Brain microvascular endothelial cell (primary cell): ENCODE measurements at regions not wholly inside any gene's neighbourhood (a gene's known extent, or its start where the extent isn't known, plus 50 kb on each side); places are given as distances from the start of the nearest gene placed in this dataset.

Source experiments
- DNase-seq: peaks from one replicate; pipeline ENCODE4 v3.0.0-alpha.2; 2020
- H3K27ac ChIP-seq: fragments of 250-450 bp; sonication (Bioruptor Pico); 2 replicates; pipeline ENCODE4 v1.5.1; 2020; ENCODE audit warnings: mild to moderate bottlenecking, moderate library complexity
- H3K27me3 ChIP-seq: fragments of 250-450 bp; sonication (Bioruptor Pico); replicated peaks from 2 replicates; pipeline ENCODE4 v1.5.1; 2020; ENCODE audit warnings: mild to moderate bottlenecking
- H3K36me3 ChIP-seq: fragments of 250-450 bp; sonication (Bioruptor Pico); replicated peaks from 2 replicates; pipeline ENCODE4 v1.5.1; 2020; ENCODE audit warnings: mild to moderate bottlenecking
- H3K4me3 ChIP-seq: 2 replicates; pipeline ENCODE4 v1.5.1; 2011; ENCODE audit warnings: low read depth, mild to moderate bottlenecking, control low read depth, low read length, moderate library complexity
- in situ Hi-C: cut with HindIII; loops from 2 replicates; pipeline ENCODE4 v1.10.0; 2017; ENCODE audit warnings: low sequenced_read_pairs, low pct_ligation_motif_present
- TF ChIP-seq, protein P1 (sequence below): IDR thresholded peaks from 2 replicates; pipeline ENCODE4 v1.5.1; 2011; ENCODE audit warnings: low read depth, mild to moderate bottlenecking, moderate library complexity, low read length, control low read depth, inconsistent platforms; ENCODE audit errors: missing control alignments

DNA sequence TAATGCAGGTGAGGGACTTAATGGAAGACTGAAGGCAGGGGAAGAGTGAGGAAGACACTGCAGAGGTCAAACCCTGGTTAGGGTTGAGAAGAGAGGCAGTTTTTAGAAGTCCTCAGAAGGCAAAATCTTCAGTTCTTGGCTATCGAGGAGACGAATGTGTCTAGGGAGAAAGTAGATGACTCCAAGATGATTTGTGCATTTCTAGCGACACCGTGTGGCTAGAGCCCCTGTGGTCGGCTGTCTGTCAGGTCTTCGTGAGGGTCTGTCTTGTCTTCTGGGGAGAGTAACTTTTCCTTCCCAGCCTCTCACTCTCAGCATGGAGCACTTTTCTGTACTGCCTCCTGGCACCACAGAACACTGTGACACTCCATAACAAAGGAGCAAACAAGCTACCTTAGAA is 458.1 kb downstream of the STIM2 start:
- in situ Hi-C loops = no loop called here

DNA sequence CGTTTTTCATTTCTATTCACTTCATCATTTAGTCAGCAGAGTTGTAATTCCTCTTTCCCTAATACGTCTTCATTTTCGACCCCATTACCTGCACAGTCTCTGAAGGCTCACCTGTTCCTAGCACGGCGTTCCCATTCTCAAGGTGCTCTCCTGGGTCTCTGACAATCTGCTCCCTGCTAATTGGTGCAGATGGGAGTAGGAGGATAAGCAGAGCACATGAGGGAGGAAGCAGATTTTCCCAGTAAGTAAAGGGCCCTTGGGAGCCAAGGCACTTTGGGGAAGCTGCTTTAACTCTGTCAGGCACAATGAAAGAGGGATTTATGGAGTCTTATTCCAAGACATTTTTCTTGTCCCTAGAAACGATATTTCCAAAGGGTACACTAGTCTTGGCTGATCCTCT is 466.4 kb downstream of the STIM2 start:
- TF ChIP-seq, protein P1, sequence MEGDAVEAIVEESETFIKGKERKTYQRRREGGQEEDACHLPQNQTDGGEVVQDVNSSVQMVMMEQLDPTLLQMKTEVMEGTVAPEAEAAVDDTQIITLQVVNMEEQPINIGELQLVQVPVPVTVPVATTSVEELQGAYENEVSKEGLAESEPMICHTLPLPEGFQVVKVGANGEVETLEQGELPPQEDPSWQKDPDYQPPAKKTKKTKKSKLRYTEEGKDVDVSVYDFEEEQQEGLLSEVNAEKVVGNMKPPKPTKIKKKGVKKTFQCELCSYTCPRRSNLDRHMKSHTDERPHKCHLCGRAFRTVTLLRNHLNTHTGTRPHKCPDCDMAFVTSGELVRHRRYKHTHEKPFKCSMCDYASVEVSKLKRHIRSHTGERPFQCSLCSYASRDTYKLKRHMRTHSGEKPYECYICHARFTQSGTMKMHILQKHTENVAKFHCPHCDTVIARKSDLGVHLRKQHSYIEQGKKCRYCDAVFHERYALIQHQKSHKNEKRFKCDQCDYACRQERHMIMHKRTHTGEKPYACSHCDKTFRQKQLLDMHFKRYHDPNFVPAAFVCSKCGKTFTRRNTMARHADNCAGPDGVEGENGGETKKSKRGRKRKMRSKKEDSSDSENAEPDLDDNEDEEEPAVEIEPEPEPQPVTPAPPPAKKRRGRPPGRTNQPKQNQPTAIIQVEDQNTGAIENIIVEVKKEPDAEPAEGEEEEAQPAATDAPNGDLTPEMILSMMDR = no peak
- no peaks in the 10 kb centered on the region for H3K27me3 ChIP-seq

More for the DNA sequence above, 458.1 kb downstream of the STIM2 start:
- H3K27me3 ChIP-seq = no peaks in the 10 kb centered on the region
- H3K4me3 ChIP-seq = no peak overlapping the region
- no peak for DNase-seq
- no peak overlapping the region for H3K27ac ChIP-seq
- H3K36me3 ChIP-seq = no peaks in the 10 kb centered on the region
- TF ChIP-seq, protein P1 = peak; percentile 46

DNA sequence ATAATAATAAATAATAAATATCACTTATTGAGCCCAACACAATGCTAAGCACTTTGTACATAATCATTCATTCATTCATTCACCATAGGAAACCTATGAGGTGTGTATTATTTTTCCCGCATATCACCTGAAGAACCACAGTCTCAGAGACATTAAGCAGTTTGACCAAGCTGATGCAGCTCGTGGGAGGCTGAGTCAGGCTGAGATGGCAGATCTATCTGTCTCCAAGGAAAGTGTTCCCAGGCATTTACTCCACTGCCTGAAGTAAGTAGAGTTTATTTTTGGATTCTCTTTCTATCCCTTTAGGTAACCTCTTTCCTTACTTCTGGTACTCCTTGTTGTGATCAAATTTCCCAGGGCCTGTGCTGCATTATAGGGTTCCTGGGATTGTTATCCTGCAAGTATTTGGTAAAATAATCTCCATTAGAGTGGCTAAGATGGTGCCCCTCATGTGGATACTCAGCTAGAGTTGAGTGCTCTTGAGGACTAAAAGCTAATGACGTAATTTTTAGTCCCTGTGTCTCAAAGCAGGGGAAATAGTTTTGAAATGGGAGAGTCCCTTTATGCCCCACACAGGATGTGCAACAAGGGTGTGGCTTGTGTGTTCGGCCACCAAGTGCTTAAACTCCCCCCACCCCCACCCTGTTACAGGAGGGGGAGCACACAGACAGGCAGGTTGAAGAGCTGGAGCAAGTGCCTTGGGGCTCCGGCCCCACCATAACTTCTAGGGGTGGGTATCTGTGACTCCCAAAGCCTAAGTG is 467.0 kb downstream of the STIM2 start:
- no peak overlapping the region for H3K4me3 ChIP-seq
- in situ Hi-C loops = no loop called here
- no peaks in the 10 kb centered on the region for H3K27me3 ChIP-seq
- H3K27ac ChIP-seq = no peak overlapping the region
- no peak for DNase-seq
- H3K36me3 ChIP-seq = no peaks in the 10 kb centered on the region
- TF ChIP-seq, protein P1 = no peak

More for the DNA sequence above, 466.4 kb downstream of the STIM2 start:
- no peaks in the 10 kb centered on the region for H3K36me3 ChIP-seq
- in situ Hi-C loops = no loop called here
- H3K4me3 ChIP-seq = no peak overlapping the region
- H3K27ac ChIP-seq = no peak overlapping the region
- DNase-seq = no peak

DNA sequence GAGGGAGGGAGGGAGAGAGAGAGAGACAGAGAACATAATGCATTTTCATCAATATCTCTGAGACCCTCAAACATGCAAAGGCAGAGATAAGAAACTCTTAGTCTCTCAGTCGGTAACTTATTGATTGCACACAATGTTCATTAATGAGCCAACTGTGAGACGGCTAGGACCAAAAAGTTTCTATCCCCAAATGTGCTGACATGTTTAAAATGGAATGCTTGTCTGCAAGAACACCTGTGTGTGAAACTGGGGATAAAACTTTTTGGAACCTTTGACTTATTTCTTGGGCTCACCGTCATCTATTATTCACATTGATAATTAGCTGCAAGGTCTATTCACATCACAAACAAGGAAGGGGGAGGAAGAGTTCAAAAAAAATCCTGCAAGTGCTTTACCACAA is 477.9 kb downstream of the STIM2 start:
- TF ChIP-seq, protein P1 = no peak
- Histone ChIP-seq H3K27me3 (no peaks in the 10 kb centered on the region), H3K27ac (no peak overlapping the region), H3K36me3 (no peaks in the 10 kb centered on the region), H3K4me3 (no peak overlapping the region)
- in situ Hi-C loops = no loop called here
- DNase-seq = no peak

DNA sequence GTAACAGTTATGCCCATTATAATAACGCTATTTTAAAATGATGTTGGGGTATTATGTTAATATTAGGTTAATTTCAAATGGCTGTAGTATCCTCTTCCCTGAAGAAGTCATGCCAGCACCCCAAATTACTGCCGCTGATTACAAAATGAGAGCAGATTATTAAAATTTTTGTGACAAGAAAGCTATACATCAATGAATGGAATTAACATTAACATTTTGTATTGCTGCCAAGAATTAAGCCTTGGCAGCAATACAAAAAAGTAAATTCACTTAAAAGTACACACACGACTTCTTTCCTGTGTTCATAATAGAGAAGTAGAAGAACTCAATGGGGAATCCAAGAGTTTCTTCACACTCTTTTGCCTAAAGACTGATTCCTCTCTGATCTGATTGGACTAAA is 482.8 kb downstream of the STIM2 start:
- H3K27ac ChIP-seq = no peak overlapping the region
- H3K4me3 ChIP-seq = no peak overlapping the region
- in situ Hi-C loops = no loop called here
- TF ChIP-seq, protein P1 = no peak
- DNase-seq = no peak
- H3K36me3 ChIP-seq = no peaks in the 10 kb centered on the region
- no peaks in the 10 kb centered on the region for H3K27me3 ChIP-seq

DNA sequence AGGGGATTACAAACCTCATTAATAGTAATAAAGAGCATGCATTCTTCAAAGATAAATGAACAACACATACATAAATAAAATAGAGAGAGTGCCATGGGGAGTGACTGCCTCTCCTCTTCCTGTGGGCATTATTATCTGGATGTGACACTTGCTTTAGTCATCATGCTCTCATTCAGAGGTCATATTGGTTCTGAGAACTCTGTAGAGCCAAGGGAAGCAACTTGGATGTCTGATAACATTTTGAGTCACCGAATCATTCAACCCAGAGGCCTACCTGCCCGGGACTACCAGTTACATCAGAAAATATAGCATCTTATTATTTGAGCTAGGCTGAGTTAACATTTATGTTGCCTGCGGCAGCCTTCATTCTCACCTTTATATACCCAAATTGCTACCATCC is 489.5 kb downstream of the STIM2 start:
- Histone ChIP-seq H3K27ac (no peak overlapping the region), H3K36me3 (no peaks in the 10 kb centered on the region), H3K4me3 (no peak overlapping the region), H3K27me3 (no peaks in the 10 kb centered on the region)
- TF ChIP-seq, protein P1 = no peak
- DNase-seq = no peak
- in situ Hi-C loops = no loop called here
